Stimulated activated CD4-positive, alpha-beta T cell treated with anti-CD3 and anti-CD28 coated beads, Interleukin-4, amount 100 ng/mL, for 4 hours (primary cell): ENCODE measurements at regions not wholly inside any gene's neighbourhood (a gene's known extent, or its start where the extent isn't known, plus 50 kb on each side); places are given as distances from the start of the nearest gene placed in this dataset.
A peak's percentile ranks its signal among the peaks of the same experiment; 100 is the strongest.

Experiments used
- DNase-seq, 2 experiments: peaks; one replicate each; pipeline ENCODE4 v3.0.0-alpha.2; 2020

DNA sequence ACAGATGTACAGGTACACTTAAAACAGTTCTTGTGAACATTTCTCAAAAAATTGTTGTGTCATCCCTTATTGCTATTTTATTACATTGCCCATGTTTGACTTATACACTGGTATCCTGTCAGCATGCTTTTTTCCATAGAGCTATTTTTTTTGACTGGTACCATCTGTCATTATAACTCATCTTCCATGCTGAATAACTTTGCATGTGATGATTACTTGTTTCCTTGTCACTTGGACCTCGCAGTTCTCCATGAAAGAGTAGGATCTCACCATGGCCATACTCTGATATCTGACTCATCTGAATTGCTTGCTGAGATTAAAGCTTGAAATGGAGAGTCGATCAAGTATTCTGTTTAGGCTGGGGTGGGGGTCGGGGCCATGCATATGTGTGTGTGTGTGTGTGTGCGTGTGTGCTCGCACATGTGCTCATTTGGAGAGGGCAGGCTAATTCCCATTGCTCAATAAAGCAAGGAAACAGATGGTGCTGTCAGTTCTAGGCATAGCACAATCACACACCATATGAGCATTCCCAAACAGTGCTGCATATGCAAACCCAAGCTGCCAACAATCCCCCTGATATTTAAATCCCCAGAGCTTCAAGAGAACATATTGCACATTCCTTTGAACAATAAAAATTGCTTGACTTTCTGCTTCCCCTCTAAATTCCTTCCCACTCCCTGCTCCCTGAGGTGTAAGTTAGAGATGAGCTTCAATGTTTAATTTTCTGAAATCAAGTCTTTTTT, 62.9 kb downstream of the NHLRC3 start:
- no peak for DNase-seq

DNA sequence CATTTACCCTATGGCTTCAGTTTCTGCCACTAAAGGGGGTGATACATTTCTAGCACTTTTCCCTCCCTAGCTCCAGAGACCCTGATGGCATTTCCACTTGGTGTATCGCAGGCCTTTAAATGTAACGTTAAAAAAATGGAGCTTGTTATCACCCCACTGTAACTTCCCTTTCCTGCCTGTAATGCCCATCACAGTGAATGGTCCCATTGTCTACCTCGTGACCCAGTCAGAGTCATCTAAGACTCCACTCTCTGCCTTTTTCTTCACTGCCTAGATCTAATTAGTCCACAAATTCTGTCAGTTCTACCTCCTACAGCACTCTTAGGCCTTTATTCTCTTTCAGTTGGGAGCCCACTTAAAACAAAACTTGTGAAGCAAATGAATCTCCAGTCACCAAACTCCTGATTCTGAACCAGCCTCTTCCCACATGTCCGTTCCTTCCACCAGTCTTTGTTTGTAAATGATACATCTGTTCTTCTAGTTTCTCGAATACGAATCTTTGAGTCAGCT, 64.8 kb downstream of the NHLRC3 start:
- DNase-seq: no peak

DNA sequence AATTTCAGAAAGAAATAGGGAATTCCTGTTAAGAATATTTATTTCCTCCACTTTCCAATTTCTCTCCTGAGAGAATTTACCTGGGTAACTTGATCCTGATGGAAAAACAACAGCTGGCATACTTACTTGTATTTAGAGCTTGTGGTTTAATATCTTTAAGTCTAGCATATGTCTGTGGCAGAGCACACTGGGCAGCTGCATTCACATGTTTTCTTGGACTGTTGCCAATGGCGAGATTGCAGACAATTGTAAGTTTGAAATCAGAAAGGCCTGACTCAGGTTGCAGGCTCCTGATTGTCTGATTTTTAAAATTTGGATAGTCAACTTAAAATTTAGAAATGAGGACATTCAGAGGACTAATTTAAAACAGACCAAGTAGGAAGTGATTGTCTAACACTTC, 66.9 kb downstream of the NHLRC3 start:
- DNase-seq: no peak

DNA sequence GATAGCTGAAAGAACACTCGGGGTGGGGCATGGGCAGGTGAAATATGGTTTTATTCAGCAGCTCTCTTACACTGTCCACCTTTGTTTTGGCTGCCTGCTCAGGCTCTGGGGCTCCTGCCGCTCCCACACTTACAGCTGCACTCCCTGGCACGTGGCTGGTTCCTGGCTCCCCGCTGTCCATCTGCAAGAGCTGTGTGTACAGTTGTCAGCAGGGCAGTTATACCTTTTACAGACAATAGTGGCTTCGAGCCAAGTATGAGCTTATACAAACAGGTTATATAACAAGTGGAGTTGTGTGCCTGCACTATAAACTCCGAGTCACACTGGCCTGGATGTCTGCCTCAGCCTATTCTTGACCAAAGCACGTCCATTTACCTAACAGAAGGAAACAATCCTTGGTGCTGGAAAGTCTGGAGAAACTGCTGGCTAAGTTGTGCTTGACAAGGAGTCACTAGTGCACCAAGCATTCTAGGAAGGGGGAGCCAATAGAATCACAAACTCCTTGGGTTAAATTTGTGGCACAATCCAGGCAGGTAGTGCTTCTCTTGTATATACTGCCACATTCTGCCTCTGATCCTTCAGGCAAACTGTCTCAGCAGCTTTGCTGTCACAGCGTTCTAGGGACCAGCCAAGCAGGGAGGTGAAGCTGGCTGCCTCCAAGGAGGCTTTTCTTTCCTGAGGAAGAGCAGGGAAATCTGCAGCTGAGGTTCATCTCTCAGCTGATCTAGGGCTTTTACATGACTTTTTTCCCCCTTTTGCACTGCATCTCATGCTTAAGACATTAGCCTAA, 68.2 kb downstream of the NHLRC3 start:
- DNase-seq: no peak

DNA sequence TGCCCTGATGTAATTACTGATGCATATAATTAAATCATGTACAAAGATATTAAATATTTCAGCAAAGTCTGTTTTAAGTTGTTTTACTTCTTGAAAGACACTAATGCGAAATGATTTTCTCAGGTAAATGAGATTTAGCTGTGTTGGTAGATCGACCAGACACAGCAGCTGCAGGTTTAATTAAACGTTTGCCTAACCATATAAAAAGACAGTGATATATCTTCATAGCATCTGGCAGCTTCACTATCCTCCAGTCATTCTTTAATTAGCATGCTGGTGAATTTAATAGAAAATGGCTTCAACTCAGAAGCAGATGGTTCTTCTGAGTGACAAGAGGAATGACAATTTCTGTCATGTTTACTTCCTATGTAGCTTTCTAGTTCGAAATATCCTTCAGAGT, 69.3 kb downstream of the NHLRC3 start:
- no peak for DNase-seq

DNA sequence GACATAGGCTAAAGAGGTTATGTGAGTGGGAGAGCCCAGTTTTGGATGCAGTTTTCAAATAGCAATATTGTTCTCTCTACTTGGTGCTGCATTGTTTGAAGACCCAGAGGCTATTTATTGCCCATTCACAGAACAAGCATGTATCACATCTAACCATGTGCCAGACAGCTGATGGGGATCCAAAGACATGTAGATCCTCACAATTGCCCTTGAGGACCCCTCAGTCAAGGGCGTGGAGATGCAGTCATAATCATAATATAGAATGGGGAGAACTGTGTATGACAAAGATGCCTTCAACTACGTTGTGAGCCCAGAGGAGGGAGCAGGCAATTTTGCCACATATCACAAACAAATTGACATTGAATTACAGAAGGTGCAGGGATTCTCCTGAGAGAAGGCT, 70.5 kb downstream of the NHLRC3 start:
- DNase-seq: no peak

DNA sequence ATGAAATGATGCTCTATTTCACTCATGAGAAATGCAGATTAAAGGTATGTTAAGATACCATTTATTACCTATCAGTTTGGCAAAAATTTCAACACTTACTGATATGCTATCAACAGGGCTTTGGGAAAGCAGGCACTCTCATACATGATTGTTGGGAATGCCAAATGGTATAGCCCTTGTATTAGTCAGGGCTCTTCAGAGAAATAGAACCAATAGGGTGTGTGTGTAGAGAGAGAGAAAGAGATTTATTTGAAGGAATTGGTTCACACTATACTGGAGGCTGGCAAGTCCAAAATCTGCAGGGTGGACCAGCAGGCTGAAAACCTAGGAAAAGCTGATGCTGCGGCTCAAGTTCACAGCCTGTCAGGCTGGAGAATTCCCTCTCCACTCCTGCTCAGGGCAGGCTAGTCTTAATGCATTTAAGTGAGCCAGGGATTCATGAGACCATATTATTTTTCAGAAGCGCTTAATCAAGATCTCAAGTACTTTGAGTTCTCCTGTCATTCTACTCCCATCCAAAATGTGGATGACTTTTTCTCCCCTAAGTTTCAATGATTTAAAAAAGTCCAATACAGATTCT, 72.4 kb downstream of the NHLRC3 start:
- no peak for DNase-seq

DNA sequence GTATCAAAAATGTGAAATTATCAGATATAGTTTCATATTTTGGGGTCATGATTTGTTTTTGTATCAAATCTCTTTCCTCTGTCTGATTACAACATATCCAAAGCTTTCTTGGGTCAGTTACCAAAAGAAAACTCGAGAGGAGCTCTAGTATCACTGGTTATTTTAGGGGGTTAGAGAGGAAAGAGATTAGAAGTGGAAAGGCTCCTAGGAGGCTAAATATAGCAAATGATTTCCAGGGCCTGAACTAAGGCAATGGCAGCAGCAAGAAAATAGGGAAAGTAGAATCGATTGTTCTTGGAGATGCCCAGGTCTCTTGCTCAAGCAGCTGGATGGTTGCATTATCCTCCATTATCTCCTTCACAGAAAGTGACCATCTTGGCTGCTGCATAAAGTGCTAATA, 72.9 kb downstream of the NHLRC3 start:
- DNase-seq: no peak

DNA sequence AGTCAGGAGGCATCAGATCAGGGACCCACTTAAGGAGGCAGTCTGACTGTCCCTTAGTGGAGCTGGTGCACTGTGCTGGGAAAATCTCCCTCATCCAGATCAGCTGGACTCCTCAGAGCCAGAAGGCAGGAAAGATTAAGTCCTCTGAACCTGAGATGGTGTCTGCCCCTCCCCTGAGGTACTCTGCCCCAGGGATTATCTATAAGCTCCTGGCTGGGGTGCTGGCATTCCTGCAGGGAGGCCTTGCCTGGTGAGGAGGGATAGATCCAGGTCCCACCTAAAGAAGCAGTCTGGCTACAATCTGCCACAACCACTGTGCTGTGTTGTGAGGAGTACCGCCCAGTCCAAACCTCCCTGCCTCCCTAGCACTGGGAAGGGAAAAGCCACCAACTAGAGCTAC, 81.2 kb downstream of the NHLRC3 start:
- no peak for DNase-seq

DNA sequence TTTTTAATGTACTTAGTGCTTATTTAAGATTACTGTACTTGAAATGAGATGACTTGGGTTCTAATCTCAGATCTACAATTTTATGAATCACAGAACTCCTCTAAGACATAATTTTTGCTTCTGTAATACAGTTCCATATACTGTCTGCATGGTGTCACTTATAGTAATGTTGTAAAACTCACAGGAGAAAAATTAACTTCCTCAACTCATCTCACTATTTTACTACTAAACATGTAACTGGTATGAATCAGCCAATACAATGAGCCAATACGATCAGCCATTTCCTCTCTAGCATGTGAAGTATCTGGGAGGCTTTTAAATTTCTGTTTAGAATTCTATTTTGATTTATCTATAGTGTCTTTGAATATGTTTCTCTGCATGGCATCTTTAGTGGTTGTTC, 85.3 kb downstream of the NHLRC3 start:
- DNase-seq: no peak

DNA sequence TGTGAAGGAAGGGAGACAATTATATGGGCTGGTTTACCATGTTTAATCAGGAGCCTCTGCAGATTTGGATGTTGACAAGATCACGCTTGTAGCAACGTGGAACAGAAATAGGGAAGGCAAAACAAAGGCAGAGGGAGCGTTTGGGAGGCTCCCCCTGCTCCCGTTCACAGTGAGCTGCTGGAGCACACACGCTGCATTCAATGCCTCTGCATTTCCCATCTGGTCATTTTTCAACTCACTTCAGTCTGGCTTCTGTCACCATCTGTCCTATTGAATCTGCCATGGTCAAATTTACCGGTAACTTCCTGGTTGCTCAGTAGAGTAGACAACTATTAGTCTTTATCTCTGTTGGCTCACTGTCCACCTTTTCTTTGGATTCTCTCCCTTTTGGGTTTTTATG, 91.0 kb downstream of the NHLRC3 start:
- DNase-seq: no peak

DNA sequence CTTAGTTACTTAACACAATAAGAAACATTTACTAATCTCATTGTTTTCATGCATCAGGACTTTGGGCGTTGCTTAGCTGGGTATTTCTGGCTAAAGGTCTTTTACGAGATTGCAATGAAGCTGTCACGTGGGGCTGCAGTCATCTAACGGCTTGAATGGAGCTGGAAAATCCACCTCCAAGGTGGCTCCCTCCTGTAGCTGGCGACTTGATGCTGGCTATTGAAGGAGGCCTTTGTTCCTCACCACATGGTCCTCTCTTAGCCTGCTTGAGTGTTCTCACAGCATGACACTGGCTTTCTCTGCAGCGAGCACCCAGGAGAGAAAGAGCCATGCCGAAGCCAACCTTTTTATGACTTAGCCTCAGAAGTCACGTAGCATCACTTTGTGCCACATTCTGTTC, 92.0 kb downstream of the NHLRC3 start:
- no peak for DNase-seq

DNA sequence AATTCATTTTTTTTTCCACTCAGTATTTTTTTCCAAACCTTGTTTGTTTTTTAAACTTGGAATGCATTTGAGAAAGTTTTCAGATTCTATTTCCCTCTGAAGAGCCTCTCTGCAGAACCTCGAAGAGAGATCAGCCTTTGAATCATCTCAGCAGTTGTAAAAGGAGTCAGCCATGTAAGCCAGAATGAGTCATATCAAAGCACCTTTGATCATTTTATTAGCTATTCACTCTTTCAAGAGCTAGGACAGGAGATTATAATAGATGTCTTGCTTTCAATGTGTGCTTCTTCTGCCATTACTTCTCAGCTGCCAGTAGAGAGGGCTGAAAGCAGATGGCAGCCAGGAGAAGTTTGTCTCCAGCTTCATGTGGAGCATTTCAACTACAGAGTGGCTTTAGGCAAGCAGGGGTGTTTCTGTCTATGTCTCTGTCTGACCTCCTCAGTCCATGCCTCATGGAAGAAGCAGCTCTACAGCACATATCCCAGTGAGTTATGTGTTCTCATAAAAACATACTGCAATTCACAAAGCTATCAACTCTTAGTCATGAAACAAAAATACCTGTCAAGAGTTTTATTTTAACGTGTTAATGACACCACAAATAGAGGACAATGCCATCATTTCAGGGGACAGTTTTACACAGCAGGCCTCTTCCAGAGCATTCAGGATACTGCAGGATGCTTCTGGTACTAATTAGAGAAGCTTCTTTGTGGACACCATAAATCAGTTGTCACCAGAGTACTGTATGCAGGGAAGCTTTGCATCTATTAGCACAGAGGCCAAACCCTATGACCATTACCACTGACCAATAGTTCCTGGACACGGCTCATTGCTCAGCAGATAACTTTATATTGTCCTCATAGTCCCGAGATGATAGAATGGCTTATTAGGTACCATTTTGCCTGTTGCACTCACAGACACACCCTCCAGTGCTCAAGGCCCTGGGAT, 94.3 kb downstream of the NHLRC3 start:
- DNase-seq: no peak

DNA sequence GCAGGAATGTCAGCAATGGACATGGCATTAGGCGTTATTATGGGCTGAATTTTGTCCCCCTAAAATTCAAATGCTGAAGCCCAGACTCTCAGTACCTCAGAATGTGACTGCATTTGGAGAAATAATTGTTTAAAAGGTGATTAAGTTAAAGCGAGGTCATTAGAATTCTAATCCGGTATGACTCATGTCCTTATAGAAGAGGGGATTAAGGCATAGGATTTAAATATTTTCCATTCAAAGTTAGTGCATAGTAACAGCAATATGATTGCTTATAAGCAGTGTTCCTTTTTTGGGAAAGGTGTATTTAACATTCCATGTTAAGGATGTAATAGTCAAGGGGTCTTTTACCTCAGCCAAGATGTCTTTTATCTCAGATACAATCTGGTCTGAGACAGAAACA, 95.5 kb downstream of the NHLRC3 start:
- no peak for DNase-seq

DNA sequence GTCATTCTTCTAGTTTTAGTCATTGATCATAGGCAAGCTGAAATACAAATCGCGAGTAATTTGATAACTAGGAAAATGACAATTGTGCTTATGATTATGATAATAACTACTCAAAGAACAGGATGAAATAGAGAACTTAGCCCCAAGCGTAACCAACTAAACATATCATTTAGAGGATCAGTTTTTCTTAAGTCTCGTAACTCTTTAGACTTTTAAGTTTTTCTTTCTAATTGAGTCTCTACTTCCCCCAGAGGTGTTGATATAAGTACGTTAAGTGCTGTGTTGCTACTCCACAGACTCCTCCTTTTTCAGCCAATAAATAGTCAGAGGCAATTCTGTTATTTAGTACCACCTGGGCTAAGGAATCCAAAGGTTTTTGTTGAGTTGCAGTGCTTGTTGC, 96.3 kb downstream of the NHLRC3 start:
- no peak for DNase-seq

DNA sequence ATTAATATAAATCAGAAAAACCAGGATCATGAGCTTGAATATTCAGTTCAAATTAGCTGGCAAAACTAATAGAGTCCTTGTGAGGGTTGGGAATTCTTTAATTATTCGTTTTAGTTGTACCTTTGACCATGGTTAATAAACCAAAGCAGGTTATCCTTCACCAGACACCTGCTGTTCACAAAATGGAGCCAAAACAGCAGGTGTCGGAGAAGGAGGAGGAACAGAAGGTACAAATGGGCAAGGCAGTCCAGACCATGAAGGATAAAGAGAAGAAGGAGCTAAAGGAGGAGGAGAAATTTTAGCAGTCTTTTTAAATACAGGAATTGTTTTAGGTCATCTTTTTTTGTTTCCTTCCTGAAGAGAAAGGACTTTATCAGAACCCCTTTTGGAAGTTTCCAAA, 106.1 kb downstream of the NHLRC3 start:
- no peak for DNase-seq

DNA sequence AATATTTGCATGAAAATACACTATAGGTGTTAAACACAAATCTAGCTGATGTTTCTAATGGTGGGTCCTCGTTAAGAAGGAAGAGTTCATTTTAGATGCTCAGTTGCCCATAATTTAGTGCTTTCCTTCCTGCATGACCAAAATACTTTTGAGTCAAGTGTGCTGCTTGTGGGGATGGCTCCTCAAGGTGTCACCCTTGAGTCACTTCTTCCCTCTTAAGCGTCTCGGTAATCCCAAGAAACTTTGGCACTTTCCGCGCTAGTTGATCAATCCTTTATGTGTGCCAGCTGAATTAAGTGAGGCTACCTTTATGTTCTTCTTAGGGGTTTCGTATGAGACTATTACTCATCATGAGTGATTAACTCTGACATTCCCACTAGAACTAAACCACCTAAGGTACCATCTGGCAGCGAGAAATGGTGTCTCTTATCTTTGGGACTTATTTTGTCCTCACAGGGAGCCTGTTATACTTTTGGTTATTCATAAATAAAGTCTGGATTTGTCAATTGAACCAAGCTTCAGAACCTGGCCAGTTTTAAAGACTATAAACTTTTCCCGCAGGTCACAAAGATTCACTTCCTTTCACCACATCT, 106.8 kb downstream of the NHLRC3 start:
- no peak for DNase-seq

DNA sequence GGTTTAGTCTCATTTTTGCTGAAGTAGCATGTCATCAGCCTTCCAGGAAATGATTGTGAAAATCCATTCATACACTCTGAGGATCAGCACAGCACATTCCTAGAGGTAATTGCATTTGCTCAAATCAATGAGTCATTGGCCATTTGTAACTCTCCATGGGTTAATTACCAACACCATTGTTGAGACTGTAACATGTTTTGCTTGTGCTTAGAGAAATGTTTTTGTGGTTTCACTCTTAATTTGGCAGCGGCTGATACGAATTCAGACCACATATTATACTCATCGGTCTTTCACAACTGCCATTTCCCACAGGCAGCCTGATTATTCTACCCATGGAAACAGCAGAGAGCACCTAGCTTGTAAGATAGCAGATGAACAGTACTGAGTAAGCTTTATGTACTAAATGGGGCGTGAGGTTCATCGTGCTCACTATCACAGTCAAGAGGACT, 110.3 kb downstream of the NHLRC3 start:
- no peak for DNase-seq

DNA sequence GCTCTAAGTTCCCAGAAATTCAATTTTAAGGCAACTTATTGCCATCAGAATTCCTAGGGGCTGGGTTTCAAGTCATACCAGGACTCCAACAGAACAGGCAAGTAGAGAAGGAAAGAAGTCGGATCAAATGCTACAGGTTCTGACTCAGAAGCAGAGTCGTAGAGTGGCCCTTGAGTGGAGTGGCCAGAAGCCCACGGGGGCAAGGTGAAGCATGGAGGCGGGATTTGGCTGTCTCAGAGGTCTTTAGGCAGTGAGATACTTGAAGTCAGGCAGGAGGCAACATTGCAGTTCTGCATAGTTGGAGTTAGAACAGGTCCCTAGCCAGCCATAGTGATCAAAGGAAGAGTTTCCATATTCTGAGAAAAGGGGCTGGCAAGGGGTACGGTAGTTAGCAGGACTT, 111.6 kb downstream of the NHLRC3 start:
- DNase-seq: no peak

DNA sequence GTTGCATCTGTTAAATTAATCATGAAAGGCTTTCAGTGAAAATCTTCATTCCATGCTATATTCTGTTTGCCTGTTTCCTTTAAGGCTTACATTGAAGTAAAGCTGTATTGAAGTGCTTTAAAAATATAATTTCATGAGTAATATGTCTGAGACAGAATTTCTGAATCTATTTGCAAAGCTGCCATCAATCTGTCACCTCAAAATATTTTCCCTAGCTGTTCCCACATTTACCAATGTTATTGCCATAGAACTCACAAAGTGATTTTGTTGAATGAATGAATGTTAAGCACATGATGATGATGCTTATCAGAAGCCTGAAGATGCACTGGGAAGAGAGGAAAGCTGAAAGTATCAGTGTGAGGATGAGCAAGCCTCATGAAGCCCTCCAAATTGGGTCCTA, 115.8 kb downstream of the NHLRC3 start:
- no peak for DNase-seq

DNA sequence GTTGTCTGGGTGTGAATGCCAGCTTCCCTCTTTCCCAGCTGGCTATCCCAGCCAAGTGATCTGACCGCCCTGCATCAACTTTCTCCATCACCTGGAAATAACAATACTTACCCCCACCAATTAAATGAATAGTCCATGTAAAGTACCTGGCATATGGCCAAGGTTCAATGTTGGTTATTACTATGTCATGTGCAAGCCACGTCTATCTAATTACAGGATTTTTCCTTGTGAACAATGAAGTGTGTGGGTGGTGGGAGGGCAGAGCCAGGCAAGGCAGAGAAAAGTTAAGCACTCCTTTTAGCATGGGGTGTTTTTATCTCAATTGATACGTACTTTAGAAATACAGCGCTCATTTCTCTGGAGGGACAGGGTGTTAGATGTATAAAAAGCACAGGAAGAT, 121.1 kb downstream of the NHLRC3 start:
- DNase-seq: peak; percentile 2 to 23

DNA sequence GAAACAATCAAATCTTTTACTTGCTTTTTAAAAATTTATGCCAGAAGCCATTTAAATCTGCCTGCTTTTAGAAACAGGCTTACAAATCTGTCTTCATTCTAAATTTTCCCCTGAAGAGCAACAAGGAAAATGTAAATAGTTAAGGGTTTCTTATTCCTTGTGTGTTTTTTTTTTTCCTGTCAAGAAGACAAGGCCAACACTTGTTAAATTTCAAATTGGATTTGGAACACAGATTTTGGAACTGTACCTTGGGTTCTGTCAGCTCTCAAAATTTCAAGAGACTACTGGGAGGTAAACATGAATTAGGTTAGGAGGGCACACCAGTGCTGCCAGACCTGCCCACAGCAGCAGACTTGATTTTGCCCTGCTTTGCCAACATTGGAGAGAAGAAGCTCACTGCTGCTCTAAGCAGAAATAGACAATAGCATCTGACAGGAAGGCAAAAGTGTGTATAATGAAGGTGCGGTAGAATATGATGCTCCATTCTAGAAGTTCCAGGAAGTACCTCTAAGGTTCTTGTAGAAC, 121.7 kb downstream of the NHLRC3 start:
- DNase-seq: no peak
